GM19035 (cell line): ENCODE measurements at regions not wholly inside any gene's neighbourhood (a gene's known extent, or its start where the extent isn't known, plus 50 kb on each side); places are given as distances from the start of the nearest gene placed in this dataset.

Source experiments
- ATAC-seq: cut with Tn5 transposase; IDR thresholded peaks from one replicate; pipeline ENCODE4 v1.9.1; 2021; ENCODE audit not compliant: unreplicated experiment

- ATAC-seq, result no peak
Observed at GRCh38 chr2:219692521-219692920, 65.1 kb downstream of the SLC4A3 start.

GRCh38 chr2:219695145-219695709 lies 67.8 kb downstream of the SLC4A3 start:
- ATAC-seq, result no peak

GRCh38 chr2:219697811-219698747 lies 70.6 kb downstream of the SLC4A3 start:
- no peak for ATAC-seq

GRCh38 chr2:219698748-219699439 lies 71.5 kb downstream of the SLC4A3 start:
- no peak for ATAC-seq

GRCh38 chr2:219699440-219699821 lies 72.0 kb downstream of the SLC4A3 start:
- ATAC-seq, result no peak

GRCh38 chr2:219701847-219702634 lies 74.6 kb downstream of the SLC4A3 start:
- no peak for ATAC-seq

GRCh38 chr2:219702796-219703545 lies 75.5 kb downstream of the SLC4A3 start:
- no peak for ATAC-seq

- ATAC-seq, result no peak
Observed at GRCh38 chr2:219704878-219705277, 77.4 kb downstream of the SLC4A3 start.

- ATAC-seq, result no peak
Observed at GRCh38 chr2:219706823-219707281, 79.4 kb downstream of the SLC4A3 start.

- ATAC-seq, result no peak
Observed at GRCh38 chr2:219707496-219708285, 80.3 kb downstream of the SLC4A3 start.

GRCh38 chr2:219709331-219709761 lies 81.9 kb downstream of the SLC4A3 start:
- no peak for ATAC-seq

GRCh38 chr2:219713110-219713509 lies 85.7 kb downstream of the SLC4A3 start:
- no peak for ATAC-seq

- ATAC-seq, result no peak
Observed at GRCh38 chr2:219714681-219715400, 87.4 kb downstream of the SLC4A3 start.

GRCh38 chr2:219718066-219718465 lies 90.6 kb downstream of the SLC4A3 start:
- ATAC-seq, result no peak

GRCh38 chr2:219719521-219719920 lies 92.1 kb downstream of the SLC4A3 start:
- no peak for ATAC-seq

- no peak for ATAC-seq
Observed at GRCh38 chr2:219720956-219721355, 93.5 kb downstream of the SLC4A3 start.

- no peak for ATAC-seq
Observed at GRCh38 chr2:219722276-219722879, 94.9 kb downstream of the SLC4A3 start.

- no peak for ATAC-seq
Observed at GRCh38 chr2:219723311-219723710, 95.9 kb downstream of the SLC4A3 start.
